ENCODE measurements at regions not wholly inside any gene's neighbourhood (a gene's known extent, or its start where the extent isn't known, plus 50 kb on each side); places are given as distances from the start of the nearest gene placed in this dataset.

DNA sequence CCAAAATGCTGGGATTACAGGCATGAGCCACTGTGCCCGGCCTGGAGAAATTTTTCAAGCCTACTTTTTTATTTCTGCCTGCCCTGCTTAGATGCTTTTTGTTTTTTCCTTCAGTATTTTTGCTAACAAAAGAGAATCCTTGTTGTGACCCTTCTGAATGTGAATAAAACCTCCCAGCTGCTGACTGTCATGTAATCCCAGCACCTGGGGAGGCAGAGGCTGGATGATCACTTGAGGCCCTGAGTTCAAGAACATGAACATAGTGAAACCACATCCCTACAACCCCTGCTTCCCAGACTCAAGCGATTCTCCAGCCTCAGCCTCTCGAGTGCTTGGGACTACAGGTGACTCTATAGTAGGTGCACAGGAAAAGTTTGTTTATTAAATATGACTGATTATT is 84.9 kb downstream of the SOX2 start:
- no peak overlapping the region for H3K27ac ChIP-seq (ENCODE audit: low read length)
- WGBS (ENCODE audit: insufficient coverage, insufficient read length) = no CpG with 5 or more reads among the region's 3 CpGs
- DNase-seq (ENCODE audit: low read depth, low spot score) = no peak
- H3K36me3 ChIP-seq (ENCODE audit: control insufficient read depth, insufficient read depth, low read length) = no peaks in the 10 kb centered on the region
- H3K4me3 ChIP-seq (ENCODE audit: low read length) = no peak overlapping the region
- no peaks in the 10 kb centered on the region for H3K27me3 ChIP-seq (ENCODE audit: control insufficient read depth, insufficient read depth, low read length)
- no peaks in the 10 kb centered on the region; the same call in 1 of the 2 replicates for H3K4me1 ChIP-seq (ENCODE audit: control insufficient read depth, insufficient read depth, low read length)
- H3K9me3 ChIP-seq (ENCODE audit: control insufficient read depth, insufficient read depth, low read length) = no peaks in the 10 kb centered on the region

DNA sequence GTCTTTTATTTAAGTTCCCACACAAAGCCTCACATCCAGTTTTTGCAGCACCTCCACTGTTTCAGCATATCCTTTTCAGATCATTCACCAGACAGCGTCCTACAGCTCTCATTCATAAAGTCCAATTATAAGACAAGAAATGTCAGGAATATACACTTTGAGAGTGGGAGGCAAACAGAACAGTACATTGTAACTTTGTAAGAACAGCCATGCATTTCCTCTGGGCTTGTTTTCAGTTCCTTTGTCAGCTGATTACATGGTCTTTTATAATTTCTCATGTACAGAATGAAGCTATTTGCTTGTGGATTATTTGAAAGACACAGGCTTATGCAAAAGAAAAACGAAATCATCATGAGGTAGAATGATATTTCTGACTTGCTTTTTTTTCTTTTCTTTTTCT is 85.7 kb downstream of the SOX2 start:
- Histone ChIP-seq H3K27ac (ENCODE audit: low read length) (no peak overlapping the region), H3K4me1 (ENCODE audit: control insufficient read depth, insufficient read depth, low read length) (no peaks in the 10 kb centered on the region; the same call in 1 of the 2 replicates), H3K4me3 (ENCODE audit: low read length) (no peak overlapping the region), H3K36me3 (ENCODE audit: control insufficient read depth, insufficient read depth, low read length) (no peaks in the 10 kb centered on the region), H3K9me3 (ENCODE audit: control insufficient read depth, insufficient read depth, low read length) (no peaks in the 10 kb centered on the region), H3K27me3 (ENCODE audit: control insufficient read depth, insufficient read depth, low read length) (no peaks in the 10 kb centered on the region)
- no CpG with 5 or more reads among the region's 2 CpGs for WGBS (ENCODE audit: insufficient coverage, insufficient read length)
- DNase-seq (ENCODE audit: low read depth, low spot score) = no peak

DNA sequence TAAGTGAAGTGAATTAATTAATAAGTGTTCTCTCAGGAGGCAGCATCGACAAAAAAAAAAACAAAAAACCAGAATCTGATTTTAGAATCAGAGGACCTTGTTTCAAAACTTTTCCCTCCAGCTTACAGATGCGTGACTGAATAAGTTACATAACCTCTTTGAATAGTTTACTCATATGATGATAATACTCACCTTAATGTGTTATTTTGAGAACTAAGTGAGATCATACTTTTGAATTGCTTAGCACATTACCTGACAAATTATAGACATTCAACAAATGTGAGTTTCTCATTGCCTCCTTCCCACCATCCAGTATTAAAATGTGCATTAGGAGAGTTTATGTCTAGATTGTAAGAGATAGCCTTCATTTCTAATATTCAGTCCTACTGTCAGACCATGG is 94.0 kb downstream of the SOX2 start:
- no peaks in the 10 kb centered on the region for H3K36me3 ChIP-seq (ENCODE audit: control insufficient read depth, insufficient read depth, low read length)
- WGBS (ENCODE audit: insufficient coverage, insufficient read length) = no CpG with 5 or more reads among the region's 2 CpGs
- H3K4me3 ChIP-seq (ENCODE audit: low read length) = no peak overlapping the region
- H3K9me3 ChIP-seq (ENCODE audit: control insufficient read depth, insufficient read depth, low read length) = no peaks in the 10 kb centered on the region
- H3K27me3 ChIP-seq (ENCODE audit: control insufficient read depth, insufficient read depth, low read length) = no peaks in the 10 kb centered on the region
- DNase-seq (ENCODE audit: low read depth, low spot score) = no peak
- no peaks in the 10 kb centered on the region for H3K4me1 ChIP-seq (ENCODE audit: control insufficient read depth, insufficient read depth, low read length)
- no peak overlapping the region for H3K27ac ChIP-seq (ENCODE audit: low read length)

GRCh38 chr3:181808053-181808452 is 96.3 kb downstream of the SOX2 start:
- no peaks in the 10 kb centered on the region for H3K36me3 ChIP-seq (ENCODE audit: control insufficient read depth, insufficient read depth, low read length)
- no peaks in the 10 kb centered on the region for H3K9me3 ChIP-seq (ENCODE audit: control insufficient read depth, insufficient read depth, low read length)
- no peak for DNase-seq (ENCODE audit: low read depth, low spot score)
- no peaks in the 10 kb centered on the region for H3K4me1 ChIP-seq (ENCODE audit: control insufficient read depth, insufficient read depth, low read length)
- WGBS (ENCODE audit: insufficient coverage, insufficient read length) = no CpG with 5 or more reads among the region's 5 CpGs
- H3K27ac ChIP-seq (ENCODE audit: low read length) = no peak overlapping the region
- no peak overlapping the region for H3K4me3 ChIP-seq (ENCODE audit: low read length)
- no peaks in the 10 kb centered on the region for H3K27me3 ChIP-seq (ENCODE audit: control insufficient read depth, insufficient read depth, low read length)

GRCh38 chr3:181823716-181824115 is 112.0 kb downstream of the SOX2 start:
- Histone ChIP-seq H3K4me3 (ENCODE audit: low read length) (no peak overlapping the region), H3K27me3 (ENCODE audit: control insufficient read depth, insufficient read depth, low read length) (no peaks in the 10 kb centered on the region), H3K27ac (ENCODE audit: low read length) (no peak overlapping the region), H3K9me3 (ENCODE audit: control insufficient read depth, insufficient read depth, low read length) (no peaks in the 10 kb centered on the region), H3K36me3 (ENCODE audit: control insufficient read depth, insufficient read depth, low read length) (no peaks in the 10 kb centered on the region), H3K4me1 (ENCODE audit: control insufficient read depth, insufficient read depth, low read length) (peaks cover 2% of the 10 kb centered on the region; the same call in 1 of the 2 replicates)
- no peak for DNase-seq (ENCODE audit: low read depth, low spot score)
- WGBS (ENCODE audit: insufficient coverage, insufficient read length) = no CpG with 5 or more reads among the region's 4 CpGs

- Histone ChIP-seq H3K9me3 (ENCODE audit: control insufficient read depth, insufficient read depth, low read length) (no peaks in the 10 kb centered on the region), H3K36me3 (ENCODE audit: control insufficient read depth, insufficient read depth, low read length) (no peaks in the 10 kb centered on the region), H3K27ac (ENCODE audit: low read length) (no peak overlapping the region), H3K27me3 (ENCODE audit: control insufficient read depth, insufficient read depth, low read length) (no peaks in the 10 kb centered on the region), H3K4me1 (ENCODE audit: control insufficient read depth, insufficient read depth, low read length) (peaks cover 2% of the 10 kb centered on the region; the same call in 1 of the 2 replicates), H3K4me3 (ENCODE audit: low read length) (no peak overlapping the region)
- no CpG with 5 or more reads among the region's 10 CpGs for WGBS (ENCODE audit: insufficient coverage, insufficient read length)
- no peak for DNase-seq (ENCODE audit: low read depth, low spot score)
These were observed 113.2 kb downstream of the SOX2 start for GRCh38 chr3:181824961-181825360.

- Histone ChIP-seq H3K36me3 (ENCODE audit: control insufficient read depth, insufficient read depth, low read length) (no peaks in the 10 kb centered on the region), H3K4me1 (ENCODE audit: control insufficient read depth, insufficient read depth, low read length) (no peaks in the 10 kb centered on the region), H3K27ac (ENCODE audit: low read length) (no peak overlapping the region), H3K4me3 (ENCODE audit: low read length) (no peak overlapping the region), H3K9me3 (ENCODE audit: control insufficient read depth, insufficient read depth, low read length) (no peaks in the 10 kb centered on the region), H3K27me3 (ENCODE audit: control insufficient read depth, insufficient read depth, low read length) (no peaks in the 10 kb centered on the region)
- DNase-seq (ENCODE audit: low read depth, low spot score) = no peak
- no CpG with 5 or more reads among the region's 17 CpGs for WGBS (ENCODE audit: insufficient coverage, insufficient read length)
These were observed 127.6 kb downstream of the SOX2 start for GRCh38 chr3:181839039-181839915.

DNA sequence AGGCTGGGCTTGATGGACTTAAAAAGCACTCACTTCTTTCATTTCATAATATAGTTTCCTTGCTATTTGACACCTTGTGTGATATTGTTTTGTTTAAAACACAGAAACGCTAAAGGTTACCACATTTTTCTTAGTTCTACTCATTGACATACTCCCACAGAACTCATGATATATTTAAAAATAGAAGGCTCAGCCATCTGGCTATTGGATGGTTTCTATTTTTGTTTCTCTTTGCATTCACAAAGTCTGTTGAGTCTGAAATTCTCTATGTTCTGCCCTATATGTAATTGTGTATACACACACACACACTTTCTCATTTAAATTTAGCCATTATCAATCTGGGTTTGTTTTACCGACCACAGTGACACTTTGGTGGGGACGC is 128.2 kb downstream of the SOX2 start:
- H3K27ac ChIP-seq (ENCODE audit: low read length) = no peak overlapping the region
- H3K27me3 ChIP-seq (ENCODE audit: control insufficient read depth, insufficient read depth, low read length) = no peaks in the 10 kb centered on the region
- H3K36me3 ChIP-seq (ENCODE audit: control insufficient read depth, insufficient read depth, low read length) = no peaks in the 10 kb centered on the region
- no peak overlapping the region for H3K4me3 ChIP-seq (ENCODE audit: low read length)
- H3K4me1 ChIP-seq (ENCODE audit: control insufficient read depth, insufficient read depth, low read length) = no peaks in the 10 kb centered on the region
- no CpG with 5 or more reads among the region's 3 CpGs for WGBS (ENCODE audit: insufficient coverage, insufficient read length)
- no peak for DNase-seq (ENCODE audit: low read depth, low spot score)
- H3K9me3 ChIP-seq (ENCODE audit: control insufficient read depth, insufficient read depth, low read length) = no peaks in the 10 kb centered on the region

GRCh38 chr3:181844211-181844610 is 132.5 kb downstream of the SOX2 start:
- WGBS (ENCODE audit: insufficient coverage, insufficient read length) = no CpG with 5 or more reads among the region's 3 CpGs
- no peak overlapping the region for H3K27ac ChIP-seq (ENCODE audit: low read length)
- no peak for DNase-seq (ENCODE audit: low read depth, low spot score)

DNA sequence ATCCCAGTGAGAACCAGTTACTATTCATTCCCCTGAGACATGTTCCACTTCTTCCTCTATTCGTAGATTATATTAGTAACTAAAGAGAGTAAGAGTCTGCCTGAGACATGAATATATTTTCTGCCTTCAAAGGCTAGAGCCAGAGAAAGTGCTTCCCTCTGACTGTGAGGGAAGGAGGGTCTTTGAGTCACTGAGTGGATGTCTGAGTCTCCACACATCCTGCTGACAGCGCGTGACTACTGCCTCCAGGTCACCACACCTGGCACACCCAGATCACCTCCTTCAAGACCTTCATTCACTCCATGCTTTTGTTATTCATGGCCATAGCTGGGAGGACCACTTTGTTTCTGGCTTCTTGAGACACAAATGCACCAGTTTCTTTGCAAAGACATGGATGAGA is 135.6 kb downstream of the SOX2 start:
- no peak overlapping the region for H3K27ac ChIP-seq (ENCODE audit: low read length)
- no peak for DNase-seq (ENCODE audit: low read depth, low spot score)
- H3K4me3 ChIP-seq (ENCODE audit: low read length) = no peak overlapping the region

More at GRCh38 chr3:181844211-181844610, 132.5 kb downstream of the SOX2 start:
- Histone ChIP-seq H3K36me3 (ENCODE audit: control insufficient read depth, insufficient read depth, low read length) (no peaks in the 10 kb centered on the region), H3K9me3 (ENCODE audit: control insufficient read depth, insufficient read depth, low read length) (no peaks in the 10 kb centered on the region), H3K4me3 (ENCODE audit: low read length) (no peak overlapping the region), H3K27me3 (ENCODE audit: control insufficient read depth, insufficient read depth, low read length) (no peaks in the 10 kb centered on the region), H3K4me1 (ENCODE audit: control insufficient read depth, insufficient read depth, low read length) (peaks cover 3% of the 10 kb centered on the region; the same call in 1 of the 2 replicates)

GRCh38 chr3:181851063-181851462 is 139.3 kb downstream of the SOX2 start:
- H3K9me3 ChIP-seq (ENCODE audit: control insufficient read depth, insufficient read depth, low read length) = no peaks in the 10 kb centered on the region
- no CpG with 5 or more reads among the region's 4 CpGs for WGBS (ENCODE audit: insufficient coverage, insufficient read length)
- no peak overlapping the region for H3K27ac ChIP-seq (ENCODE audit: low read length)
- no peak for DNase-seq (ENCODE audit: low read depth, low spot score)
- peaks cover 5% of the 10 kb centered on the region for H3K4me1 ChIP-seq (ENCODE audit: control insufficient read depth, insufficient read depth, low read length)
- H3K4me3 ChIP-seq (ENCODE audit: low read length) = no peak overlapping the region
- no peaks in the 10 kb centered on the region for H3K36me3 ChIP-seq (ENCODE audit: control insufficient read depth, insufficient read depth, low read length)
- no peaks in the 10 kb centered on the region for H3K27me3 ChIP-seq (ENCODE audit: control insufficient read depth, insufficient read depth, low read length)

More for the DNA sequence above, 135.6 kb downstream of the SOX2 start:
- peaks cover 5% of the 10 kb centered on the region for H3K4me1 ChIP-seq (ENCODE audit: control insufficient read depth, insufficient read depth, low read length)
- H3K9me3 ChIP-seq (ENCODE audit: control insufficient read depth, insufficient read depth, low read length) = no peaks in the 10 kb centered on the region
- no peaks in the 10 kb centered on the region for H3K36me3 ChIP-seq (ENCODE audit: control insufficient read depth, insufficient read depth, low read length)
- WGBS (ENCODE audit: insufficient coverage, insufficient read length) = no CpG with 5 or more reads among the region's 3 CpGs
- H3K27me3 ChIP-seq (ENCODE audit: control insufficient read depth, insufficient read depth, low read length) = no peaks in the 10 kb centered on the region

All from iPS DF 6.9 (cell line).